Cardiac muscle cell (in vitro differentiated cells and primary cell): ENCODE measurements at regions not wholly inside any gene's neighbourhood (a gene's known extent, or its start where the extent isn't known, plus 50 kb on each side); places are given as distances from the start of the nearest gene placed in this dataset.

Experiments used
- DNase-seq, 2 donors: peaks; one replicate each; pipeline versions ENCODE4 v3.0.0 to v3.0.0-alpha.2; 2010 to 2017; ENCODE audit warnings: low read depth in 1 of 2, low spot score in 1 of 2
- H3K27ac ChIP-seq: fragments of 200-600 bp; sonication (generic); 2 replicates; pipeline ENCODE4 v1.5.1; 2016
- H3K27me3 ChIP-seq: fragments of 200-600 bp; sonication (generic); 2 replicates; pipeline ENCODE4 v1.6.0; 2016; ENCODE audit warnings: control low read depth
- H3K36me3 ChIP-seq: fragments of 200-600 bp; sonication (generic); 2 replicates; pipeline ENCODE4 v1.5.1; 2016; ENCODE audit warnings: control low read depth
- H3K4me1 ChIP-seq: fragments of 200-600 bp; sonication (generic); 2 replicates; pipeline ENCODE4 v1.8.1; 2017; ENCODE audit warnings: low read depth, mild to moderate bottlenecking, mixed run types
- H3K4me3 ChIP-seq: fragments of 200-600 bp; sonication (generic); 2 replicates; pipeline ENCODE4 v1.5.1; 2016; ENCODE audit warnings: mild to moderate bottlenecking
- H3K9me3 ChIP-seq: fragments of 200-600 bp; sonication (generic); 2 replicates; pipeline ENCODE4 v1.5.1; 2017; ENCODE audit warnings: low read depth, mild to moderate bottlenecking, control low read depth
- TF ChIP-seq, protein P1 (sequence below): IDR thresholded peaks from 2 replicates; pipeline ENCODE4 v1.5.1; 2012; ENCODE audit warnings: low read depth, mild to moderate bottlenecking, low read length

DNA sequence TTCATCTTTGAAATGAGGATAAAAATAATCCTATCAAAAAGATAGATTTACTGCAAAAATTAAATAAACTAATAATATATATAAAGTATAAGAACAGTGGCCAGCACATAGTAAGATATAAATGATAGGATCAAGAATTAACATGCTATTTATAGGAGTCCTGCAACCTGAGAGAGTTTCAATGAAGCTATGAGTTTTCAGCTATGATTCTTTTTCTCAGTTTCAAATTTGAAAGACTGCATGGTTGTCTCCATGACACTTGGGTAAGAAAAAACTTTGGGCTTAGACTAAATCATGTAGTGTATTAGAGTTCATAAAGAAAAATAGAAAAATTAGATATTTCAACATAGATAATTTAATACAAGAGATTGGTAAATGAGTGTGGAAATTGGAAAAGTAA is 817.8 kb upstream of the KIF2B start:
- Histone ChIP-seq H3K27me3 (no peaks in the 10 kb centered on the region), H3K4me1 (no peaks in the 10 kb centered on the region), H3K27ac (no peak overlapping the region)

GRCh38 chr17:52995881-52996280 is 826.8 kb upstream of the KIF2B start:
- Histone ChIP-seq H3K9me3 (no peaks in the 10 kb centered on the region), H3K36me3 (no peaks in the 10 kb centered on the region), H3K27me3 (no peaks in the 10 kb centered on the region), H3K4me3 (no peak overlapping the region), H3K27ac (no peak overlapping the region), H3K4me1 (no peaks in the 10 kb centered on the region)
- DNase-seq: no peak
- TF ChIP-seq, protein P1, sequence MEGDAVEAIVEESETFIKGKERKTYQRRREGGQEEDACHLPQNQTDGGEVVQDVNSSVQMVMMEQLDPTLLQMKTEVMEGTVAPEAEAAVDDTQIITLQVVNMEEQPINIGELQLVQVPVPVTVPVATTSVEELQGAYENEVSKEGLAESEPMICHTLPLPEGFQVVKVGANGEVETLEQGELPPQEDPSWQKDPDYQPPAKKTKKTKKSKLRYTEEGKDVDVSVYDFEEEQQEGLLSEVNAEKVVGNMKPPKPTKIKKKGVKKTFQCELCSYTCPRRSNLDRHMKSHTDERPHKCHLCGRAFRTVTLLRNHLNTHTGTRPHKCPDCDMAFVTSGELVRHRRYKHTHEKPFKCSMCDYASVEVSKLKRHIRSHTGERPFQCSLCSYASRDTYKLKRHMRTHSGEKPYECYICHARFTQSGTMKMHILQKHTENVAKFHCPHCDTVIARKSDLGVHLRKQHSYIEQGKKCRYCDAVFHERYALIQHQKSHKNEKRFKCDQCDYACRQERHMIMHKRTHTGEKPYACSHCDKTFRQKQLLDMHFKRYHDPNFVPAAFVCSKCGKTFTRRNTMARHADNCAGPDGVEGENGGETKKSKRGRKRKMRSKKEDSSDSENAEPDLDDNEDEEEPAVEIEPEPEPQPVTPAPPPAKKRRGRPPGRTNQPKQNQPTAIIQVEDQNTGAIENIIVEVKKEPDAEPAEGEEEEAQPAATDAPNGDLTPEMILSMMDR: no peak

More for the DNA sequence above, 817.8 kb upstream of the KIF2B start:
- TF ChIP-seq, protein P1: no peak
- DNase-seq: no peak
- H3K36me3 ChIP-seq: no peaks in the 10 kb centered on the region
- no peak overlapping the region for H3K4me3 ChIP-seq
- no peaks in the 10 kb centered on the region for H3K9me3 ChIP-seq

GRCh38 chr17:52995147-52995546 is 827.6 kb upstream of the KIF2B start:
- Histone ChIP-seq H3K4me1 (no peaks in the 10 kb centered on the region), H3K9me3 (no peaks in the 10 kb centered on the region), H3K27ac (no peak overlapping the region), H3K4me3 (no peak overlapping the region), H3K27me3 (no peaks in the 10 kb centered on the region), H3K36me3 (no peaks in the 10 kb centered on the region)
- TF ChIP-seq, protein P1: no peak
- no peak for DNase-seq

DNA sequence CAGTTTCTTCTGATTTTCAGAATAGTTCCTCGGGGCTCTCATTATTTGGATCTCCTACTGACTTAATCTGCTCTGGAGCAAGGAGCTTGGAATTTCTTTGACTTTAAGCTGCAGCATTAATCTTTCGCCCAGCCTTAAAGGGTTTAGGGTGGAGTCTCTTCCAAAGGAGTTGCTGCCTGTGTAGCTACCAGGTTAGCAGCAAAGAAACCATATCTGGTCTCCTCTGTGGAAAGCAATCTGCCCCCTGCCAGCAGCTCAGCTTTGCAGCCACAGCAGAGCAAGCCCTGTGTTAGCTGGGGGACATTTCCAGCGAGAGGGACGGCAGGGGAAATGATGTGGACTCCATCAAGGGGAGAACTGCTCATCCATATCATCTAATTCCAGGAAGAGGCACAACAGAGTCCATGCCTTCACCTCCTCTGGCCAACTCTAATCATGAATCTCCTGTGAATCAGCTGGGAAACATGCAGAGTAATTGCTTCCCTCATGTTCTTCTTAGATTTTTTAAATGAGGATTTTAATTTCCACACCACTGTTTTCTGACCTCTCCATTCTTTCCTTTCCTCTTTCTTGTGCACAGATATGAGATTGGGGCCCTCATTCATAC is 827.6 kb upstream of the CA10 start:
- Histone ChIP-seq H3K9me3 (no peaks in the 10 kb centered on the region), H3K4me1 (no peaks in the 10 kb centered on the region), H3K27me3 (no peaks in the 10 kb centered on the region), H3K36me3 (no peaks in the 10 kb centered on the region), H3K27ac (no peak overlapping the region), H3K4me3 (no peak overlapping the region)
- TF ChIP-seq, protein P1: no peak
- peak in 1 of 2 donors; percentile 2 for DNase-seq

DNA sequence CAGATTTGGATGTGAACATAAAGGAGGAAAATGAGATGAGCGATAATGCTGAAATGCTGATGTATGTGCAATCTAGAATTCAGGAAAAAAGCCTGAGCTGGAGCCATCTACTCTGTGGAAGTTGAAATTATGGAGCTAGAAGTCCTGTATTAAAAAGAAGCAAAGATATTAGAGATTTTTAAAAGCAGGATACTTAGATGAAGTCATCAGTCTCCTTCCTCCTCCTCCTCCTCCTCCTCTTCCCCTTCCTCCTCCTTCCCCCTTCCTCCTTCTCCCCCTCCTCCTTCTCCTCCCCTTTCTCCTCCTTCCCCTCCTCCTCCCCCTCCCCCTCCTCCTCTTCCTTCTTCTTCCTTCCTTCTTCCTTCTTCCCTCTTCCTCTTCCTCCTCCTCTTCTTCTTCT is 823.8 kb upstream of the CA10 start:
- DNase-seq: no peak
- no peaks in the 10 kb centered on the region for H3K36me3 ChIP-seq
- no peak overlapping the region for H3K4me3 ChIP-seq
- H3K9me3 ChIP-seq: no peaks in the 10 kb centered on the region
- H3K27me3 ChIP-seq: no peaks in the 10 kb centered on the region
- no peaks in the 10 kb centered on the region for H3K4me1 ChIP-seq
- H3K27ac ChIP-seq: no peak overlapping the region
- TF ChIP-seq, protein P1: no peak

DNA sequence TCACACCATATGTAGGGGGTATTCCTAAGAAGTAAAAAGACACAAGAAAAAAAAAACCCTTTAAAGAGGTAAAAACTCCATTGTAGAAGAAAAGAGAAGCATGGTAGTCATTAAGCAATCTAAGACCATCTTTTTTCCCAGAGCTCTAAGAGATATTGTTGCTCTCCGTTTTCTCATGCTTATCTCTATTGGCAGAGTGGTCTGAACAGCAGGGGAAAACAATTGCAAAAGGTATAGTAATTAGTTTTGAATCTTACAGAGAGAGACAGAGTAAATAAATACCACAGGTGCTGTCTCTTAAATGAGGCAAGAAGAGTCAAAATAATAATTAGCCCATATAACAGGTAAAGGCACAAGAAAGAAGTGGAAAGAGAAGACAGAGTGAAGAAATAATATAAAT is 821.4 kb upstream of the CA10 start:
- TF ChIP-seq, protein P1: no peak
- H3K27me3 ChIP-seq: no peaks in the 10 kb centered on the region
- H3K36me3 ChIP-seq: no peaks in the 10 kb centered on the region
- no peaks in the 10 kb centered on the region for H3K4me1 ChIP-seq
- no peak overlapping the region for H3K4me3 ChIP-seq
- H3K9me3 ChIP-seq: no peaks in the 10 kb centered on the region
- DNase-seq: no peak
- no peak overlapping the region for H3K27ac ChIP-seq
